Vagina (tissue), 2 donors: ENCODE measurements at regions not wholly inside any gene's neighbourhood (a gene's known extent, or its start where the extent isn't known, plus 50 kb on each side); places are given as distances from the start of the nearest gene placed in this dataset.

Experiments used
- DNase-seq, 2 donors: peaks; one replicate each; pipeline ENCODE4 v3.0.0-alpha.2; 2017; ENCODE audit errors: extremely low spot score in 2 of 2
- H3K27ac ChIP-seq: fragments of 200-600 bp; sonication (generic); one replicate; pipeline ENCODE4 v1.5.1; 2019
- H3K27me3 ChIP-seq: fragments of 200-600 bp; sonication (generic); one replicate; pipeline ENCODE4 v1.5.1; 2019
- H3K36me3 ChIP-seq, 2 donors: fragments of 200-600 bp; sonication (generic); one replicate each; pipeline ENCODE4 v1.5.1; 2017 to 2019
- H3K4me1 ChIP-seq: fragments of 200-600 bp; sonication (generic); one replicate; pipeline ENCODE4 v1.5.1; 2019
- H3K4me3 ChIP-seq, 2 donors: fragments of 200-600 bp; sonication (generic); 1 replicate in 1 of 2; 2 replicates in 1 of 2; pipeline ENCODE4 v1.5.1; 2016 to 2019
- H3K9me3 ChIP-seq: fragments of 200-600 bp; sonication (generic); one replicate; pipeline ENCODE4 v1.5.1; 2019
- POLR2A ChIP-seq, 2 donors: fragments of 450-650 bp; IDR thresholded peaks; one replicate each; pipeline ENCODE4 v1.6.1; 2017; ENCODE audit warnings: antibody characterized with exemption in 2 of 2, mild to moderate bottlenecking in 2 of 2, moderate library complexity in 2 of 2
- POLR2AphosphoS5 ChIP-seq, 2 donors: sonication (generic); formaldehyde crosslinking; IDR thresholded peaks; one replicate each; pipeline ENCODE4 v1.9.0; 2017; ENCODE audit warnings: antibody characterized with exemption in 2 of 2, mild to moderate bottlenecking in 2 of 2, low read depth in 1 of 2; ENCODE audit not compliant: insufficient read depth in 1 of 2
- intact Hi-C: fragments of 100-400 bp; cut with DNase I; formaldehyde crosslinking; loops from one replicate; pipeline ENCODE4 v1.15.1; 2023
- TF ChIP-seq, protein P1 (sequence below), 3 experiments: fragments of 450-650 bp in 2 of 3; fragments of 200-600 bp in 1 of 3; sonication (generic) in 1 of 3; IDR thresholded peaks; one replicate each; pipeline ENCODE4 v1.5.1; 2017 to 2019; ENCODE audit warnings: antibody characterized with exemption in 3 of 3, mild to moderate bottlenecking in 2 of 3, moderate library complexity in 2 of 3

DNA sequence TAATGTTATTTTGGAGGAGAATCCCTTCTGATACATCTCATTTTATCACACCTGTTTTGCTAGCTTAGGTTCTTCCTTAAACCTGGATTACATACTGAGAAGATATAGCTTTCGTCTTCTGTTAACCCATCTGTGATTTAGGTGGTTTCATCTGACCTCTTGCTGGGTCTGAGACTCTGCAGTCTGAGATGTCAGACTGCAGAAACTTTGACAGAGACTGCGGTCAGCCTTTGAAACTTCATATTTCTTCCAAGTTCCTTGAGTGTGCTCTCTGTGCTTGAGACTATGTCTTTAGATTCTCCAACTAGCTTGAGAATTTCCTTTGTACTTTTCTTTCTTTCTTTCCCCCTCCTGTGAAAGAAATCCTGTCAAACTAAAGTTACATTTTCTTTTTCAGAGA, 196.4 kb upstream of the MPHOSPH6 start:
- intact Hi-C loops, result no loop called here
- Histone ChIP-seq H3K4me3 (no peak overlapping the region), H3K36me3 (no peaks in the 10 kb centered on the region), H3K27me3 (no peaks in the 10 kb centered on the region), H3K9me3 (no peaks in the 10 kb centered on the region), H3K27ac (no peak overlapping the region), H3K4me1 (no peaks in the 10 kb centered on the region)
- DNase-seq, result no peak
- TF ChIP-seq POLR2A (IDR thresholded peaks at IDR 0.05) (no peak), POLR2AphosphoS5 (IDR thresholded peaks at IDR 0.05; ENCODE audit: insufficient read depth in 1 of 2, low read depth in 1 of 2) (no peak)
- TF ChIP-seq, protein P1, sequence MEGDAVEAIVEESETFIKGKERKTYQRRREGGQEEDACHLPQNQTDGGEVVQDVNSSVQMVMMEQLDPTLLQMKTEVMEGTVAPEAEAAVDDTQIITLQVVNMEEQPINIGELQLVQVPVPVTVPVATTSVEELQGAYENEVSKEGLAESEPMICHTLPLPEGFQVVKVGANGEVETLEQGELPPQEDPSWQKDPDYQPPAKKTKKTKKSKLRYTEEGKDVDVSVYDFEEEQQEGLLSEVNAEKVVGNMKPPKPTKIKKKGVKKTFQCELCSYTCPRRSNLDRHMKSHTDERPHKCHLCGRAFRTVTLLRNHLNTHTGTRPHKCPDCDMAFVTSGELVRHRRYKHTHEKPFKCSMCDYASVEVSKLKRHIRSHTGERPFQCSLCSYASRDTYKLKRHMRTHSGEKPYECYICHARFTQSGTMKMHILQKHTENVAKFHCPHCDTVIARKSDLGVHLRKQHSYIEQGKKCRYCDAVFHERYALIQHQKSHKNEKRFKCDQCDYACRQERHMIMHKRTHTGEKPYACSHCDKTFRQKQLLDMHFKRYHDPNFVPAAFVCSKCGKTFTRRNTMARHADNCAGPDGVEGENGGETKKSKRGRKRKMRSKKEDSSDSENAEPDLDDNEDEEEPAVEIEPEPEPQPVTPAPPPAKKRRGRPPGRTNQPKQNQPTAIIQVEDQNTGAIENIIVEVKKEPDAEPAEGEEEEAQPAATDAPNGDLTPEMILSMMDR (IDR thresholded peaks at IDR 0.05), result no peak

GRCh38 chr16:82364690-82365089, 194.7 kb upstream of the MPHOSPH6 start:
- Histone ChIP-seq H3K4me3 (no peak overlapping the region), H3K27ac (no peak overlapping the region), H3K27me3 (no peaks in the 10 kb centered on the region), H3K9me3 (no peaks in the 10 kb centered on the region), H3K36me3 (no peaks in the 10 kb centered on the region), H3K4me1 (no peaks in the 10 kb centered on the region)
- no peak for DNase-seq
- intact Hi-C loops, result no loop called here
- TF ChIP-seq POLR2A (IDR thresholded peaks at IDR 0.05) (no peak), POLR2AphosphoS5 (IDR thresholded peaks at IDR 0.05; ENCODE audit: insufficient read depth in 1 of 2, low read depth in 1 of 2) (no peak)
- TF ChIP-seq, protein P1 (IDR thresholded peaks at IDR 0.05), result no peak

DNA sequence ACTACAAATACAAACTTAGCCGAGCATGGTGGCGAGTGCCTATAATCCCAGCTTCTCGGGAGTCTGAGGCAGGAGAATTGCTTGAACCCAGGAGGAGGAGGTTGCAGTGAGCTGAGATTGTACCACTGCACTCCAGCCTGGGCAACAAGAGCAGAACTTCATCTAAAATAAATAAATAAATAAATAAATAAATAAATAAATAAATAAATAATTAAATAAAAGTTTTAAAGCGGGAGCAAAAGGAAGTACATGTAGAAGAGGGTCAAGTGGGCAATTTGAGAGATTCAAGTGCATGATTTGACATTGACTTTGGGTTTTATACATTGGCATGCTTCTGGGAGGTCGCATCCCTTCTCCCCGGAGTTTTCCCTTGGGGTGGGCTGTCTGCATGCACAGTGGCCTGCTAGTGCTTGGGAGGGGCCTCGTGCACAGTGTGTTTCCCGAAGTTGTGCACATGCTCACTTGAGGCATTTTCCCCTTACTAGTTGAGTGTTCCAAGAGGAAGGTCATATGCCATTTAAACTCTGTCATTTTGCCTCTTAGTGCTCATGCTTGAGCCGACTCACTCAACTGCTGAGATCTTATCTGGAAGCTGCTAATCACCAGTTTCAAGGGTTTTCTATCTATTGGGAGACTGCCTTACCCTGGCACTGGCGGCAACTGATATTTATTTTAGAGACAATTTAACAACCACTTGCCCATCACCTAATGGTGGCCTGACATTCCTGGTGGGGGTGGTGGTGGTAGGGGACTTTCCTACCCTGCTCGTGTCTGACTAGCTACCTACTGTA, 193.2 kb upstream of the MPHOSPH6 start:
- Histone ChIP-seq H3K27ac (no peak overlapping the region), H3K4me1 (no peaks in the 10 kb centered on the region), H3K9me3 (no peaks in the 10 kb centered on the region), H3K4me3 (no peak overlapping the region), H3K36me3 (no peaks in the 10 kb centered on the region), H3K27me3 (no peaks in the 10 kb centered on the region)
- TF ChIP-seq POLR2A (IDR thresholded peaks at IDR 0.05), result no peak
- intact Hi-C loops, result no loop called here
- peak in 1 of 2 donors; percentile 29 for DNase-seq

DNA sequence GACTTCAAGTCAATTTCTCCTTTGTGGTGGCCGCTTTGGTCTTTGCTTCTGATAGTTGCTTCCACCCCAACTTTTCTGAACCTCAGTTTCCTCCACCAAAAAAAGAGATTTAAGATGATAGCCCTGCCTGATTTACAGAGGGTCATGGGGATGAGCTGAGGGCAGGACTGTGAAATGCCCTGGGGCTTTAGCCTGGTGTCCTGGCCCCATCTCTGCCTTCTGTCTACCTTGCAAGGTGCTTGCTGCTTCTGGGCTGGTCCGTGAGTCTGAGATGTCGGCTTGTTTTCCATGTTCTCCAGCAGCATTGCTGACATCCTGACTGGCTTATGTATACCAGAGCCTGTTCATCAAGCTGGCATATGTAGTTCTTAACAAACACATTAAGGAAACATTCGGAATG, 191.9 kb upstream of the MPHOSPH6 start:
- TF ChIP-seq, protein P1 (IDR thresholded peaks at IDR 0.05), result no peak
- TF ChIP-seq POLR2A (IDR thresholded peaks at IDR 0.05) (no peak), POLR2AphosphoS5 (IDR thresholded peaks at IDR 0.05; ENCODE audit: insufficient read depth in 1 of 2, low read depth in 1 of 2) (no peak)
- intact Hi-C loops, result no loop called here
- Histone ChIP-seq H3K4me3 (no peak overlapping the region), H3K4me1 (no peaks in the 10 kb centered on the region), H3K27me3 (no peaks in the 10 kb centered on the region), H3K9me3 (no peaks in the 10 kb centered on the region), H3K27ac (no peak overlapping the region), H3K36me3 (no peaks in the 10 kb centered on the region)
- DNase-seq, result peak; percentile 40 to 58

- DNase-seq, result peak; percentile 16 to 54
- Histone ChIP-seq H3K4me1 (no peaks in the 10 kb centered on the region), H3K4me3 (no peak overlapping the region), H3K27me3 (no peaks in the 10 kb centered on the region), H3K36me3 (no peaks in the 10 kb centered on the region), H3K27ac (no peak overlapping the region), H3K9me3 (no peaks in the 10 kb centered on the region)
- intact Hi-C loops, result no loop called here
- no peak for TF ChIP-seq POLR2AphosphoS5 (IDR thresholded peaks at IDR 0.05; ENCODE audit: insufficient read depth in 1 of 2, low read depth in 1 of 2)
- TF ChIP-seq, protein P1 (IDR thresholded peaks at IDR 0.05), result no peak
- TF ChIP-seq POLR2A (IDR thresholded peaks at IDR 0.05), result no peak
These were observed 190.2 kb upstream of the MPHOSPH6 start for GRCh38 chr16:82360024-82360783.
